ENCODE measurements at regions not wholly inside any gene's neighbourhood (a gene's known extent, or its start where the extent isn't known, plus 50 kb on each side); places are given as distances from the start of the nearest gene placed in this dataset.
"Not testable (repeated sequence)": the region's sequence is repeated elsewhere in the genome, so short reads cannot be mapped to it uniquely, and the experiment has no call there.

DNA sequence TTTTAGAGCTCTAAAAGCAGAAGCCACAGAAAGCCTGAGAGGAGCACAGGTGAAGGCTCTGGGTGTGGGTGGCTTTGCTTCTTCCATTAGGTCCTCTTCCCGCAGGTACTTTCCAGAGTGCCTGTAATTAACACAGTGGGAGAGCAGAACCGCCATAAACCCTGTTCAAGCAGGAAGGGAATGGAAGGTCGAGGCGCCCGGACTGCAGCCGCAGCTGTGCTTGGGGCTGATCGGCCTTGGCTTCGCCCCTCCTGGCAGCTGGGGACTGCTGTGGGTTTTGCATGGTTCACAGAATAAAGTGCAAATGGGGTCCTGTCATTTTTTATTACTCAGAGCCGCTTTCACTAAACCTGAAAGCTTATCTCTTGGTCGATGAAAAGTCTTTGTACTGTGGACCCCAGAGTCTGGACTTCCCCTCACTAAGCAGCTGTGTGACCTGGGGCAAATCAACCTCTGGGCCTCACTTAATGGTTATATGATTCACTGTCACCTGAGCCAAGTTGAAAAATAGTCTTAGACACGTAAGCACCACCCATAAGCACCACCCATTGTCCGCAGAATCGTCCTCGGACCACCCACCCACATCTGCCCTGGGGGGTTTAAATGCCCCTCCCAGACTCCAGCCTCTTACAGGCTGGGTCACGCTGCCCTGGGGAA is 100.9 kb downstream of the XRCC2 start:
- H3K27ac ChIP-seq = no peak overlapping the region
- intact Hi-C loops (cut with DNase I) = no loop called here
- no peaks in the 10 kb centered on the region for H3K4me1 ChIP-seq (ENCODE audit: insufficient read depth)
- TF ChIP-seq, protein P1, sequence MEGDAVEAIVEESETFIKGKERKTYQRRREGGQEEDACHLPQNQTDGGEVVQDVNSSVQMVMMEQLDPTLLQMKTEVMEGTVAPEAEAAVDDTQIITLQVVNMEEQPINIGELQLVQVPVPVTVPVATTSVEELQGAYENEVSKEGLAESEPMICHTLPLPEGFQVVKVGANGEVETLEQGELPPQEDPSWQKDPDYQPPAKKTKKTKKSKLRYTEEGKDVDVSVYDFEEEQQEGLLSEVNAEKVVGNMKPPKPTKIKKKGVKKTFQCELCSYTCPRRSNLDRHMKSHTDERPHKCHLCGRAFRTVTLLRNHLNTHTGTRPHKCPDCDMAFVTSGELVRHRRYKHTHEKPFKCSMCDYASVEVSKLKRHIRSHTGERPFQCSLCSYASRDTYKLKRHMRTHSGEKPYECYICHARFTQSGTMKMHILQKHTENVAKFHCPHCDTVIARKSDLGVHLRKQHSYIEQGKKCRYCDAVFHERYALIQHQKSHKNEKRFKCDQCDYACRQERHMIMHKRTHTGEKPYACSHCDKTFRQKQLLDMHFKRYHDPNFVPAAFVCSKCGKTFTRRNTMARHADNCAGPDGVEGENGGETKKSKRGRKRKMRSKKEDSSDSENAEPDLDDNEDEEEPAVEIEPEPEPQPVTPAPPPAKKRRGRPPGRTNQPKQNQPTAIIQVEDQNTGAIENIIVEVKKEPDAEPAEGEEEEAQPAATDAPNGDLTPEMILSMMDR (IDR thresholded peaks at IDR 0.05) = no peak
- no peak for TF ChIP-seq EP300 (IDR thresholded peaks at IDR 0.05)
- no peak for TF ChIP-seq POLR2A (IDR thresholded peaks at IDR 0.05)
- H3K4me3 ChIP-seq = no peak overlapping the region
- DNase-seq = peak in 2 of 5 donors; percentile 32 to 38
- H3K9me3 ChIP-seq = no peaks in the 10 kb centered on the region
- 10 to 28% (median 15%) methylated on average over 15 of the region's 15 CpGs for WGBS, 3 donors
- no peaks in the 10 kb centered on the region for H3K36me3 ChIP-seq
- H3K27me3 ChIP-seq = no peaks in the 10 kb centered on the region

DNA sequence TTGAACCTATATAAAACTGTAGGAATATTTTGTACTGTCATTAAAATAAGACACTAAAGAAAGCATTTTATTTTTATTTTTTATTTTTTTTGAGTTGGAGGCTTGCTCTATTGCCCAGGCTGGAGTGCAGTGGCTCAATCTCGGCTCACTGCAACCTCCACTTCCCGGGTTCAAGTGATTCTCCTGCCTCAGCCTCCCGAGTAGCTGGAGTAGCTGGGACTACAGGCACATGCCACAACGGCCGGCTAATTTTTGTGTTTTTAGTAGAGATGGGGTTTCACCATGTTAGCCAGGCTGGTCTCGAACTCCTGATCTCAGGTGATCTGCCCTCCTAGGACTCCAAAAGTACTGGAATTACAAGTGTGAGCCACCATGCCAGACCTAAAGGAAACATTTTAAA is 102.8 kb downstream of the XRCC2 start:
- H3K9me3 ChIP-seq; intact Hi-C loops (cut with DNase I); H3K4me1 ChIP-seq (ENCODE audit: insufficient read depth); H3K27me3 ChIP-seq; DNase-seq; H3K27ac ChIP-seq; H3K36me3 ChIP-seq; H3K4me3 ChIP-seq: not testable (repeated sequence)
- WGBS, 3 donors = 84 to 91% (median 89%) methylated on average over 6 of the region's 6 CpGs

DNA sequence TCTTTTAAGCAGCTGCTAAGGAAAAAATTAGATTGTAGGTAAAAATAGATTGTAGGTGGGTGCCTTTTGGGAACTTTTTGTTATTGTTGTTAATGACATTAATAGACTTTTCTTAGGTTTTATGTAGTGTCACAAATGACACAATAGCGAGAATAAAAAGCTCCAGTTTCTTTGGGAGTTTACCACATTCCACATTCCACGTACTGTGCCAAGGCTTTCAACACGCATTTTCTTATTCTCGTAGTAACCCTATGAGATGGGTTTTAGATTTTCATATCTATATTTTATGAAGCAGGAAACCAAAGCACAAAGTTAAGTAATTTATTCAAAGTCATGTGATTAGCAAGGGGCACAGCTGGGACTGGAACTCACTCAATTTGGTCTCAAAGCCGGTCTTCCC is 103.8 kb downstream of the XRCC2 start:
- intact Hi-C loops (cut with DNase I) = no loop called here
- no peak overlapping the region for H3K27ac ChIP-seq
- no peak for DNase-seq
- H3K36me3 ChIP-seq = no peaks in the 10 kb centered on the region
- no peaks in the 10 kb centered on the region for H3K27me3 ChIP-seq
- 72 to 79% (median 78%) methylated on average over 5 of the region's 5 CpGs for WGBS, 3 donors
- TF ChIP-seq POLR2A (IDR thresholded peaks at IDR 0.05) = no peak
- TF ChIP-seq EP300 (IDR thresholded peaks at IDR 0.05) = no peak
- TF ChIP-seq, protein P1 (IDR thresholded peaks at IDR 0.05) = no peak
- no peaks in the 10 kb centered on the region for H3K9me3 ChIP-seq
- no peaks in the 10 kb centered on the region for H3K4me1 ChIP-seq (ENCODE audit: insufficient read depth)
- H3K4me3 ChIP-seq = no peak overlapping the region

DNA sequence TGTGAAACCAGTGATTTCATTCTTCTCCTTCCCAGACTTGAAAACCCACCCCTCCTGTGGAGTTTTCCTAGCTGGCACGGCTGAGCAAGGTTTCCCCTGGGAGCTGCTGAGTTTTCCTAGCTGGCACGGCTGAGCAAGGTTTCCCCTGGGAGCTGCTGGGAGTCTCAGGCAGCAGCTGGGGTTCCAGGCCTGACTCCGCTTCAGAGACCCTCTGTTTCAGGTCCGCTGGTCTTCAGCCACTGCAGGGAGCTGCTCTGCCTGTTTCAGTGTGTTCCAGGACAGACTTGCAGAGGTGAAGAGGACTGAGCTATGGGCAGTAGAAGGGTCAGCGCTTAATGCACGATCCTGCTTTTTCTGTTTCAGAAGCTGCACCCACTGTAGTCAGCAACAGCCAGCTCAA is 104.9 kb downstream of the XRCC2 start:
- TF ChIP-seq EP300 (IDR thresholded peaks at IDR 0.05) = no peak
- TF ChIP-seq, protein P1 (IDR thresholded peaks at IDR 0.05) = no peak
- no peak for TF ChIP-seq POLR2A (IDR thresholded peaks at IDR 0.05)
- Histone ChIP-seq H3K4me3 (no peak overlapping the region), H3K9me3 (no peaks in the 10 kb centered on the region), H3K4me1 (ENCODE audit: insufficient read depth) (no peaks in the 10 kb centered on the region), H3K36me3 (no peaks in the 10 kb centered on the region), H3K27ac (no peak overlapping the region), H3K27me3 (no peaks in the 10 kb centered on the region)
- WGBS, 3 donors = 65 to 70% (median 67%) methylated on average over 6 of the region's 6 CpGs
- intact Hi-C loops (cut with DNase I) = no loop called here
- no peak for DNase-seq

DNA sequence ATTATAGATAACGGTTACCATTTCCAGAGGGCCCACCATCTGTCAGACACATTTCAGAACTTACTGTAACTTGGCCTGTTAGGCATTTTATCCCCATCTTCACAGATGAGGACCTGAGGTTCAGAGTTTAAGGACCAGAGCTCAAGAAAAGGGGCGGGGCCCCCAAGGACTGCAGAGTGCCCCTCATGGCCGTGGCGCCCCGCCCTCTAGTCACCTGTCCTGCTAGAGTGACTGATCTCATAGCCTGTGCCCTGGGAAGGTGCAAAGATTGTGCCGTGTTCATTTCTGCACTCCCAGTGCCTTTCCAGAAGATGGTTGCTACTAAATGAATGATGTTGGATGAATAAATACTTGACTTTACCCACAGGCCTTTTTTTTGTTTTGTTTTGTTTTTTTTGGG is 107.0 kb downstream of the XRCC2 start:
- Histone ChIP-seq H3K36me3 (no peaks in the 10 kb centered on the region), H3K9me3 (no peaks in the 10 kb centered on the region), H3K27ac (no peak overlapping the region), H3K4me3 (no peak overlapping the region), H3K27me3 (no peaks in the 10 kb centered on the region), H3K4me1 (ENCODE audit: insufficient read depth) (no peaks in the 10 kb centered on the region)
- TF ChIP-seq EP300 (IDR thresholded peaks at IDR 0.05) = no peak
- whole genome bisulfite sequencing, 3 donors = 86 to 89% (median 89%) methylated on average over 6 of the region's 6 CpGs
- no peak for DNase-seq
- intact Hi-C loops (cut with DNase I) = loop anchor here in 1 of 4 donors (5.0 kb wide), 1 partner anchor 463 kb away; no protein-coding TSS in a partner anchor
